Thyroid gland (tissue), 4 donors: ENCODE measurements at regions not wholly inside any gene's neighbourhood (a gene's known extent, or its start where the extent isn't known, plus 50 kb on each side); places are given as distances from the start of the nearest gene placed in this dataset.

Source experiments
- CTCF ChIP-seq, 6 experiments: fragments of 200-600 bp in 3 of 6; fragments of 450-650 bp in 3 of 6; sonication (generic) in 3 of 6; IDR thresholded peaks; one replicate each; pipeline ENCODE4 v1.5.1; 2016 to 2019; ENCODE audit warnings: antibody characterized with exemption in 6 of 6, mild to moderate bottlenecking in 2 of 6, inconsistent platforms in 1 of 6, moderate library complexity in 1 of 6
- POLR2A ChIP-seq, 2 donors: fragments of 450-650 bp; IDR thresholded peaks; one replicate each; pipeline ENCODE4 v1.6.1; 2017; ENCODE audit warnings: antibody characterized with exemption in 2 of 2, mild to moderate bottlenecking in 2 of 2, moderate library complexity in 1 of 2

GRCh38 chr18:27616324-27616723, 431.2 kb upstream of the CHST9 start:
- TF ChIP-seq CTCF (IDR thresholded peaks at IDR 0.05) (no peak), POLR2A (IDR thresholded peaks at IDR 0.05) (no peak)
